Cerebellar nuclear complex (tissue), 1 donor: ENCODE measurements at regions not wholly inside any gene's neighbourhood (a gene's known extent, or its start where the extent isn't known, plus 50 kb on each side); places are given as distances from the start of the nearest gene placed in this dataset.
"Not testable (repeated sequence)": the region's sequence is repeated elsewhere in the genome, so short reads cannot be mapped to it uniquely, and the experiment has no call there.

Source experiments
- DNase-seq, 2 experiments: peaks; one replicate each; lab custom pipeline; 2025; lab: John Stamatoyannopoulos, UW

DNA sequence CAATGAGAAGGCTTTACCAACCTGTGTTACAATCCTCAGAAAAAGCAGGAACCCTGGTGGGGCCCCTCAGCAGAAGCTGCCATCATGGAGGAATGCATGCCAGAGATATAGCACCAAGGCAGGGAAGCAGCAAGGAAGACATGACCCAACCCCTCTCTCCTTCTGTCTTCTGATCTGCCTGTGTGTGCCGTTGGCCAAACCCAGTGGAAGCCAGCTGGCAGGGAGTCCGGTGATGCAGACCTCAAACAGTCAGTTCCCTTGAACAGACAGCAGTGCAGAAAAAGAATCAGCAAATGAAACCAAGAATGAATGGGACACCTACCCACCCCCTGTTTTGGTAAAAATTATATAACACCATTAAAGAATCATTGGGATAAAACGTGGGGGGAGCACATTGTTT, 234.2 kb downstream of the ZNF608 start:
- peak; percentile 66 to 83 for DNase-seq

GRCh38 chr5:124511791-124512190, 234.6 kb downstream of the ZNF608 start:
- no peak for DNase-seq

DNA sequence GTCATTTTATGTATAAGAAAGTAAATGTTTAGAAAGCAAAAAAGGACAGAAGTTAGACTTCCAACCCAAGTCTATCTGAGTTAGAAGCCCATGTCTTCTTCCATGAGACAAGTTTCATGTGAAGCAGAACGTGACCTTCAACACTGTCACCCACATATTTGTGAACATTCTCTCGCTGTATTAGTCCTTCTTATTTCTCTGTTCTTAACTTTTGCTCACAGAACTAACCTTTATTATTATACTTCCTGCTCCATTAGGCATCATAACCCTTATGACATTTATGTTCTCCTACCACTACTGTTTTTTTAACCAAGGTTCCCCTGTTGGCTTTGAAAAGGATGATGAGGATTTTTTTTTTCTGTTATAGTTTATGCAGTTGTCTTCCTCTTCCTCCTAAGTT, 238.8 kb downstream of the ZNF608 start:
- DNase-seq = no peak

GRCh38 chr5:124504081-124504916, 242.1 kb downstream of the ZNF608 start:
- DNase-seq = no peak

DNA sequence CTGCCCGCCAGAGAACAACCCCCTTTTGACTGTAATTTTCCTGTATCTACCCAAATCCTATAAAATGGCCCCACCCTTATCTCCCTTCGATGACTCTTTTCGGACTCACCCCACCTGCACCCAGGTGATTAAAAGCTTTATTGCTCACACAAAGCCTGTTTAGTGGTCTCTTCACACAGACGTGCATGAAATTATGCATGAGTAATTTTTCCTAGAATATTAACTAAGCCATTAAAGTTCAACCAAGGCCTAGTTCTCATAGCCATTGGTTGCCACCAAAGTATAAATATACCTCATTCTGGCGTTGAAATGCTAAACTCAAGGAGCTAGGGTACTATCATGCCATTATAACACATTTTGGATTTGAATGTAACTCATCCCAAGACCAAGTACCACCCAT, 243.9 kb downstream of the ZNF608 start:
- DNase-seq = no peak

DNA sequence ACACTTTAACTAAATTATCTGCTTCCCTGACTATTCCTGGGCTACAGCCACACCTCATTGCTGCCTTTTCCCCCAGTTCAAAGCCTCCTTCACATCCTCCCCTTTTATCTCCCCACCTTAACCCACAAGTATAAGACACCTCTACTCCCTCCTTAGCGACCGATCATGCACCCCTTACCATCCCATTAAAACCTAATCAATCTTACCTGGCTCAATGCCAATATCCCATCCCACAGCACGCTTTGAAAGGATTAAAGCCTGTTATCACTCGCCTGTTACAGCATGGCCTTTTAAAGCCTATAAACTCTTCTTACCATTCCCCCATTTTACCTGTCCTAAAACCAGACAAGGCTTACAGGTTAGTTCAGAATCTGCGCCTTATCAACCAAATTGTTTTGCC, 246.6 kb downstream of the ZNF608 start:
- not testable (repeated sequence) for DNase-seq

GRCh38 chr5:124496968-124497367, 249.5 kb downstream of the ZNF608 start:
- DNase-seq = not testable (repeated sequence)

DNA sequence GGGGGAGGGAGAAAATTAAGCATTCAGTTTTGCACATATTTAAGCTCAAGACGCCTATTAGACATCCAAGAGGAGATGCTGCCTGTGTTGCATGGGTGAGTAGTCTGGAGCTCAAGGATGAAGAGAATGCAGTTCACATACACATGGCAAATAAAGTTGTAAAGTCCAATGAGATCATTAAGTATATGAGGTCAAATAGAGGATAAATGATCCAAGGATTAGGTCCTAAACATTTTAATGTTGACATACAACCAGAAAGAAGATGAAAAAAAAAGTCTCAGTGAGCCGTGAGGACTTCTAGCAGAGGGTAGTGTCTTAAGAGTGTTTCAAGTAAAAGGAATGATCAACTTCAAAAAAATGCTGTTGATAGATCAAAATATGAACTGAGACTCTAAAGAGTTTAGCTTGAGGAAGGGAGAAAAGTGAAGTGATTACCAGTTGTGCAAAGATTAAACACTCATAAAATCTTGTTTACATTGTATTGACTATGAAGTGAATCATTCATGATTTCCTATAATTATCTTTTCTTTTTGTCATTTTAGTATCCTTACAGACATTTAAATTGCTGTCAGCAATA, 251.8 kb downstream of the ZNF608 start:
- no peak for DNase-seq

DNA sequence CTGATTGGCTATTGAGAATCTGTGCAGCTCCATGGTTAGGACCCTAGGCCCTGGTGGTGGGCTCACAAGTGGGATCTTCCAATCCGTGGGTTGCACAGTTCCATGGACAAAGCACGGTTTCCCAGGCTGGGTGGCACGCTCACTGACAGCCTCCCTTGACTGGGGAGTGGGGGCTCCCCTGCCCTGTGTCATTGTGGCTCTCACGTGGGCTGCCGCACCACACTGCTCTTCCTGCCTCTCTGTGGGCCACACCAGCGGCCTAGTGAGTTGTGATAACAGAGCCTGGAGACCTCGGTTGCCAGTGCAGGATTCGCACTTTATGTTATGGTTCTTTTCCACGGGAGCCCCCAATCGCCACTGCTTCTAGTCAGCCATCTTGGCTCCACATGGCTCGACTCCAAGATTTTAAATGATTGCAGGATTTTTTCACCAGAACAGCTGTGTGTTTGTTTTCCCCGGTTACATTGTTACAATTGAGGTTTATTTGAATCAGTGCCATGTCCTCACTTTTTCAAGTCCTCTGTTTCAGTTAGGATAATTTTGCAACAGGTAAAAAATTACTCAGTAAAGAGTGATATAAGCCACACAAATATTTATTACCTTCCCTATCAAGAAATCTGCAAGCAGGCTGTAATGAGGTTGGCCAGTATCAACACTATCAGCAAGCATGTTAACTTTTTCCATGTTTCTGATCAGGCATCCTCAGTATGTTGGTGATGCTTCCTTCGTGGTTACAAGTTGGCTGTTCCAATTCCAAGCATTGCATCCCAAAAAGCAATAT, 253.8 kb downstream of the ZNF608 start:
- DNase-seq = no peak

- not testable (repeated sequence) for DNase-seq
These were observed 256.1 kb downstream of the ZNF608 start for GRCh38 chr5:124490315-124490714.

DNA sequence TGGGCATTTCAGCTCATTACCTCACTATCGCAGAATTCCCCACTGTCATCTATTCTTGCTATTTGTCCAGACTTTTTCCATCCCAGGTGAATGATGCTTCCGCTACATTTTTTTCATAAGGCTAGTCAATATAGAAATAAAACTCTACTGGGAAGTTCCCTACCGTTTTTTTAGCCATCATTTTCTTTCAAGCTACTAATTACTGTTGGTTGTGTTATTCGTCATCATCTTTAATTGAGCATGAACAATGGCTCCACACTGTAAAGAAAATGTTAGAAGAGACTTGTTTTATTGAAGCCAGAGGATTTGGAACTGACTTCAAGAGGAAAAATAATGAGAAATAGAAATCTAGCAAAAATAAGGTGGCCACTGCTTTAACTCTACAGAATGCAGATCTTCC, 265.0 kb downstream of the ZNF608 start:
- DNase-seq = no peak

DNA sequence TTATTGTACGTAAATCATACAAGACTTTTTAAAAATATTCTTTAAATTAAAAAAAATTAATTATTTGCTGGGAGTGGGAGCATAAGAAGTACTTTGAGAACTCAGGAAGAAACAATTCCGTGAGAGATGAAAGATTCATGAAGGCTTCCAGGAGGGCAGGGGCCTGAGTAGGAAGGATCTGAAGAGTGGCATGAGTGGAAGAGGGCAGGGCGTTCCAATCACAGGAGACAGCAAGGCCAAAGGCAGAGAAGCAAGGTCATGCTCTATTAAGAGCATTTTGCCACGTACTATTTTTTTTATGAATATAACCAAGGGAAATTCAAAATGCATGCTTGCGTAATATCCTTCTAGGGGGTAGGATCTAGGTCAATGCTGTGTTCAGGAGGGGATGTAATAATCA, 265.5 kb downstream of the ZNF608 start:
- no peak for DNase-seq

DNA sequence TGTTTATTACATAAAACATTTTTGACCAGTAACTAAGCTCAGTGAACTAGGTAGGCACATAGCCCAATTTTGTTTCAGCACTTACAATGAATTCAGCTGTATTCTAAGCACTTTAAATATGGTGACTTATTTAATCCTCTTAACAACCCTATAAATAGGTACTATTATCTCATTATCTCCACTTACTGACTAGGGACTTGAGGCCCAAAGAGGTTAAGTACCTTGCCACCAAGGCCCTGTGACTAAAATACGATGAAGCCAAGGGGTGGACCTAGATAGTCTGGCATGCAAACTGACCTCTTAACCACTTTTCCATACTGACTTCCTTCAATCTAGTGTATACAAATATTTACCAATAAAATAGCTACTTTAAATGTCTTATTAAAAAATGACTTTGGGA, 266.4 kb downstream of the ZNF608 start:
- DNase-seq = no peak

GRCh38 chr5:124478264-124478663, 268.2 kb downstream of the ZNF608 start:
- no peak for DNase-seq

DNA sequence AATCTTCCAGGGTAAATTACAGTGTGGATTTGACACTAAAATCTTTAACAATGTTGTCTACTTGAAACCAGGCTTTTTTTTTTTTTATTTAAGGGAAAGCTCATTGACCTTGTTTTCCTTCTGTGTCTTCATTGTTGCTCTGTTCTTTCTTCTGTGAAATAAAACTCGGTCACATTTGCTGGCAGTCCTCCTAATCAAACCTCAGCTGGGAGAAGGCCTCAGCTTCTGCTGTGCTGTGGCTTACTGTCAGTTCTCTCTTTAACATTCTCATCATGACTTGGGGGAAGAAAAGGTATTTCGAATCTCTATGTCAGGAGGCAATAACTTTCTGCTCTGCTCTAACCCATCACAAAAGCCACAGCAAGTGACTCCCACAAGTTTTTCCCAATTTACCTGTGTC, 268.9 kb downstream of the ZNF608 start:
- no peak for DNase-seq

GRCh38 chr5:124477062-124477461, 269.4 kb downstream of the ZNF608 start:
- no peak for DNase-seq

DNA sequence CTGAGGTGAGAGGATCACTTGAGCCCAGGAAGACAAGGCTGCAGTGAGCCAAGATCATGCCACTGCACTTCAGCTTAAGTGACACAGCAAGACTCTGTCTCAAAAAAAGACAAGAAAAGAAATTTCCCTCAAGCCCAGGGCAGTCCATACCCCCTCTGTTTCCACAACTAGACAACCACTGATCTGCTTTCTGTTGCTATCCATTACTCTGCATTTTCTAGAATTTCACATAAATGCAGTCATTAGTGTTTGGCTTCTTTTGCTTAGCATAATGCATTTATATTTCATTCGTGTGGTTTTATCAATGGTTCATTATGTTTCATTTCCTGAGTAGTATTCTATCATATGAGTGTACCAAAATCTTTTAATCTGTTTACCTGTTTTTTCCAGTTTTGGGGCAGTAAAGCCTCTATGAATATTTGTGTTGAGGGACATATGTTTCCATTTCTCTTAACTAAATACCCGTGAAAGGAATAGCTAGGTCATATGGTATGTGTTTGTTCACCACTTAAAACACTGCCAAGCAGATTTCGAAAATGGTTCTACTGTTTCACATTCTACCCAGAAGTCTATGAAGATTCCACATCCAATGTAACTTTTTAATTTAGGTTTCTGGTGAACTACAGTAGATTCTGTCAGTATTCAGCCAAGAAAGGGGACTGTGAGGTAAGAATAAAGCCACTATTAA, 271.8 kb downstream of the ZNF608 start:
- no peak for DNase-seq

GRCh38 chr5:124468671-124469411, 277.6 kb downstream of the ZNF608 start:
- DNase-seq = no peak

- no peak for DNase-seq
These were observed 278.7 kb downstream of the ZNF608 start for GRCh38 chr5:124467745-124468144.

DNA sequence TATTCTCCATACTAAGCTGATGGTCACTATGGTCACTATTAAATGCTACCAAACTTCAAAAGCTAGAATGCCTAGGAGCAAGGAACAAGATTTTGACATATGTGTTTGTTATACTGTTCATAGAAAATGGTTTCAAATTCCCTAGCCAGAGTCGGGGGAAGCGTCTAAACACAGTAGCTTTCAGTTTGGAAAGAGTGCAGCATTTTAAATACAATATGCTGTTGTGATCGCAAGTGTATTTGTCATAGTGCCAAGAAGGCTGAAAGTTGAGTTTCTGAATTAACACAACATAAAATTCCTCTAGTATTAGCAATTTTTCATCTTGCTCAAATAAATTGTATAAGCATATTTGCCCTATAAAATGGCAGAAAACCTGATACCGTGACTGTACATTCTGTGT, 280.4 kb downstream of the ZNF608 start:
- no peak for DNase-seq

DNA sequence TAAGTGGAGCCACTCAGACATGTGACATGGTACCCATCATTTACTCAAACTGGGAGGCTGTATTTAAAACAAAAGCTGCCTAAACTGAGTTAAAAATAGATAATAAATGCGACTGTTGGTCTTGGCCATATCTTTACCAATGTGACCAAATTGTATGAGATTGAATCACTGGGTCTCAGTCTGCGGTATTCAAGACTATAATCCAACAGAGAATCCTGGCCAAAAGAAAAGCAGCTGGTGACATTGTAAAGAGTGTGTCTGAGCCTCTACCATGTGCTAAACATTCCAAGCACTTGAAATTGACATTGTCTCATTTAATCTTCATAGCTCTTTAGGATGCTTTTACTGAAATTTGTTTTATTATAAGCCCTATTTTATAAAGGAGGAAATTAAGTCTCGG, 282.6 kb downstream of the ZNF608 start:
- DNase-seq = no peak

GRCh38 chr5:124462751-124463150, 283.7 kb downstream of the ZNF608 start:
- DNase-seq = no peak
